Coronary artery (tissue), 2 donors: ENCODE measurements at regions not wholly inside any gene's neighbourhood (a gene's known extent, or its start where the extent isn't known, plus 50 kb on each side); places are given as distances from the start of the nearest gene placed in this dataset.

Experiments used
- DNase-seq: peaks from one replicate; pipeline ENCODE4 v3.0.0-alpha.2; 2017; ENCODE audit warnings: low spot score
- H3K27ac ChIP-seq, 2 donors: fragments of 200-600 bp; sonication (generic); one replicate each; pipeline ENCODE4 v1.5.1; 2016 to 2019
- H3K4me3 ChIP-seq: fragments of 200-600 bp; sonication (generic); 2 replicates; pipeline ENCODE4 v1.5.1; 2016; ENCODE audit warnings: mild to moderate bottlenecking, moderate library complexity
- TF ChIP-seq, protein P1 (sequence below): fragments of 200-600 bp; sonication (generic); IDR thresholded peaks from one replicate; pipeline ENCODE4 v1.5.1; 2019; ENCODE audit warnings: antibody characterized with exemption

DNA sequence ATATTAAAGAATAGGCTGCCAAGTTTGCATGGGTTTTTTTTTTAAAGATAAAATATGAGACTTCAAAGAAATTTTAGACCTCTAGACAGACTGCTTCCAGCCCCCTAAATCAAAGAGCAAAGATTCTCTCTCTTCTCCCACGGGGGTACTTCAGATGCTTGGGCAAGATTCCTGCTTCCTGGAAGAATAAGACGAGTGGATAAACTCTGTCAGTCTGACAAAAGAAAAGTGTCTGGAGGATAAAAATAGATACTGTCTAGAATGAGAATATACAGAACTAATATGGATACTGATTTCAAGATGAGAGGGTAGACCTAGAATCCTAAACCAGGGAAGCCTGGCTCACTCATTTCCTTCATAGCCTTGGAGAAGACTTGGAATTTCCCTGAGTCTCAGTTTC lies 435.1 kb downstream of the FOXO1 start:
- H3K27ac ChIP-seq, result peak overlapping the region; percentile 12 to 18
- H3K4me3 ChIP-seq, result no peak overlapping the region
- no peak for DNase-seq
- TF ChIP-seq, protein P1, sequence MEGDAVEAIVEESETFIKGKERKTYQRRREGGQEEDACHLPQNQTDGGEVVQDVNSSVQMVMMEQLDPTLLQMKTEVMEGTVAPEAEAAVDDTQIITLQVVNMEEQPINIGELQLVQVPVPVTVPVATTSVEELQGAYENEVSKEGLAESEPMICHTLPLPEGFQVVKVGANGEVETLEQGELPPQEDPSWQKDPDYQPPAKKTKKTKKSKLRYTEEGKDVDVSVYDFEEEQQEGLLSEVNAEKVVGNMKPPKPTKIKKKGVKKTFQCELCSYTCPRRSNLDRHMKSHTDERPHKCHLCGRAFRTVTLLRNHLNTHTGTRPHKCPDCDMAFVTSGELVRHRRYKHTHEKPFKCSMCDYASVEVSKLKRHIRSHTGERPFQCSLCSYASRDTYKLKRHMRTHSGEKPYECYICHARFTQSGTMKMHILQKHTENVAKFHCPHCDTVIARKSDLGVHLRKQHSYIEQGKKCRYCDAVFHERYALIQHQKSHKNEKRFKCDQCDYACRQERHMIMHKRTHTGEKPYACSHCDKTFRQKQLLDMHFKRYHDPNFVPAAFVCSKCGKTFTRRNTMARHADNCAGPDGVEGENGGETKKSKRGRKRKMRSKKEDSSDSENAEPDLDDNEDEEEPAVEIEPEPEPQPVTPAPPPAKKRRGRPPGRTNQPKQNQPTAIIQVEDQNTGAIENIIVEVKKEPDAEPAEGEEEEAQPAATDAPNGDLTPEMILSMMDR, result no peak

DNA sequence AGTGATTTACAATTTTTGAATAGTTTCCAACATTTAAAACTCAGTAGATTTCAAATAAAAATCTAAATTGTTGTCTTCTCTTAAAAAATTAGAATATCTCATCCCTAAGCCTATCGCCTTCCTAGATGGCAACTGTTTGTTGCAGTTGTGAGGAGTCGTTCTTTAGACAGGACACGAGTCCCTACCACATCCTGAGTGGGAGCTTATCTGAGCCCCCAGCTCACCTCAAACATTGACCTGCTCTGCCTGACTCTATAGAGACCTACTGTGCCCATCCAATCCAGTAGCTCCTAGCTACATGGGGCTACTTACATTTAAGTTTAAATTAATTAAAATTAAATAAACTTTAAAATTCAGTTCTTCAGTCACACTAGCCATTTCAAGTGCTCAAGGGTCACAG lies 434.7 kb downstream of the FOXO1 start:
- TF ChIP-seq, protein P1, result no peak
- Histone ChIP-seq H3K4me3 (no peak overlapping the region), H3K27ac (peak overlapping the region in 1 of 2 donors; percentile 18)
- DNase-seq, result no peak

DNA sequence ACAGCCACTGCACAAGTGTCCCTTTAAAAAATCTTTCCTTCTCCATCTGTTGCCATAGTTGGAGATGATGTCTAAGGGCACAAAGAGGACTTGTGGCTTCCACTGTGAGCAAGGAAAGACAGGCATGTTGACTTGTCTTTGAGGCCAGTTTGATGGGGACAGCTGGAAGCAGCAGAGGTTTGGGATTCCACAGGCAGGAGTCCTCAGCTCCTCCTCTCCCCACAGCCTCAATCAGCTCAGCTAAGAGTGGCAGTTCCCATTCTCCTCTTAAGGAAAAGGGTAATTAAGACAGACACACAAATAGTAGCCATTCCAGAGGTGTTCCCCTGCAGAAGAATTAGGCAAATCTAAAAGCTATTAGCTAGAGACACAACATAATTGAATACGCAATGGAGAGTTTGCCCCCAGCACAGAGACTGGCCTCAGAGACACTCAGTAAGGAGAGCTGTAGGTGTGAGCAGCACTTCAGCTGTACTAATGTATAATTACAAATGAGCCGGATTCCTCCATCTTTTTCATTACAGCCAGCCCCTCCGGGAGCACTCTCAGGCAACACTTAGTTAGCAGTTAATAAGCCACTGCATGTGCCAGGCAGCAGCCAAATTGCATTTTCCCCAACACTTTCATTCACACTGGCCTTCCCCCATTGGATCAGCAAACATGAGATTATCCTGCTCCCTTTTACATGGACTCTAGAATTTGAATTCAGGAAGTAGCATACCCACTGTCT lies 434.0 kb downstream of the FOXO1 start:
- Histone ChIP-seq H3K4me3 (no peak overlapping the region), H3K27ac (peak overlapping the region in 1 of 2 donors; percentile 10)
- DNase-seq, result no peak
- TF ChIP-seq, protein P1, result no peak

DNA sequence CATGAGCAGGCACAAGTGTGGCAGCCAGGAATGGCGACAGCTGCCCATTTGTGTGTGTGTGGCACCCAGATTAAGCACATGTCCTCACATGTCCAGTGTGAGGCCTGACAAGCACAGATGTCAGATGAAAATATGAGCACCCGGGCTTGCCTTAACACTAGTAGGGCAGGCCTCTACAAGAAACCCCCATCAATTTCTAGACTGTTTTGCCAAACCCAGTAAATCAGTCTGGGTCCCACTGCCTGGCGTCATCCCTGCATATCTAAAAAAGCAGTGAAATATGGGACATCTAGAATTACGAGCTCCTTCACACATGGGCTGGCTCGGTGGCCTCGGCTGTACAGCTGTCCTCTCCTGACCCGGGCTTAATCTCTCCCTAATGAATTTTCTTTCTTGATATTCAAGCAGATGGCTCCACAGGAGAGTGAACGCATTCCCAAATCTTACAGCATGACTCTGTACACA lies 432.7 kb downstream of the FOXO1 start:
- H3K27ac ChIP-seq, result peak overlapping the region; percentile 8 to 53
- TF ChIP-seq, protein P1, result no peak
- no peak for DNase-seq
- no peak overlapping the region for H3K4me3 ChIP-seq

DNA sequence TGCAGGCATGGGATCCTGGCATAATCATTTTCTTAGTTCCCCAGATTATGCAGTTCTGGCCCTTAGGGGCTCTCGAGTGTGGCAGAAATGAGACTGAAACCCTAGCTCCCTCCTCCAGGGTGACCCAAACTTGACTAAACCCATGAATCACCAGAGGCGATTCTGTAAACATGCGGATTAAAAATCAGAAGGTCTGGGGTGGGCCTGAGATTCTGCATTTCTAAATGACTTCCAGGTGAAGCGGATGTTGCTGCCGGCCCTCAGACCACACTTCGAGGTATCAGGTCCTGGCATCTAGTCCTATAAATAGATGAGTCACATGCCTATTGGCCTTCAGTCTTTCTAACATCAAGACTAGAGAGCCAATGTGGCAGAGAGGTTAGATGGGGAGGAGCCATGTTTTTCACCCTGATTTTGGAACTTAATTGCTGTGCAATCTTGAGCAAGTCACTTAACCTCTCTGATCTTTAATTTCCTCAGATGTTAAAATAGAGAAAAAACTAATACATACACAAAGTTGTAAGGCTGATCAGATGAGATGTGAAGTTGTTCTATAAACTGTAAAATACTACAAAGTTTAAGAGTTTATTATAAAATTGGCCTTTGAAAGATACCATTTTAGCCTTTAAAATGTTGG lies 431.2 kb downstream of the FOXO1 start:
- TF ChIP-seq, protein P1, result no peak
- H3K27ac ChIP-seq, result peak overlapping the region; percentile 89 to 98
- no peak for DNase-seq
- H3K4me3 ChIP-seq, result no peak overlapping the region

DNA sequence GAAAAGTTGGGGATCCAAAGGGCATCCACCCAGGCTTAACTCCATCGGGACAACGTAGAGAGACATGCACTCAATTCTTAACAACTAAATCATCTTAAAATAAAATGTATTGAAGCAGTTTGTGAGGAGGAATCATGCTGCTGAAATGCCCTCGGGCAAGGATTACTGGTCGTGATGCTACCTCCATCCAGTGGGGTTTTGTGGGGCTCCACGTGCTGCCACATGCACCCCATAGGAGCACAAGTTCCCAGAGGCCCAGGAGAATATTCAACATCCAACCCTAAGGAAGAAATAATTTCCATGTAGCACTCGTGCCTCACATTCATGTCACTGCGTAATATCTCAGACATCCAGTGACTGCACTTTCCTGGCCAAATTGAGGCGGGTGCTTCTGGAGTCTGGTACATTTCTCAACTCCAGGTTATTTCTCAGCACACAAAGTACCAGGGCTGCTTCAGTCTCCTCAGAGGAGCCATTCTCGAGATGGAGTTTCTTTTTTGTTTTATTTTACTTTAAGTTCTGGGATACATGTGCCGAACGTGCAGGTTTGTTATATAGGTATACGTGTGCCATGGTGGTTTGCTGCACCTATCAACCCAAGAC lies 429.8 kb downstream of the FOXO1 start:
- Histone ChIP-seq H3K4me3 (peak overlapping the region; percentile 53), H3K27ac (peak overlapping the region; percentile 89 to 98)
- DNase-seq, result peak; percentile 91
- TF ChIP-seq, protein P1, result no peak
